HUDEP-2 (cell line): ENCODE measurements at regions not wholly inside any gene's neighbourhood (a gene's known extent, or its start where the extent isn't known, plus 50 kb on each side); places are given as distances from the start of the nearest gene placed in this dataset.

Source experiments
- DNase-seq, 76 experiments: peaks; one replicate each; lab custom pipeline; 2025; ENCODE audit not compliant: unreplicated experiment in 76 of 76; lab: John Stamatoyannopoulos, UW

- no peak for DNase-seq
Observed at GRCh38 chr12:19937161-19937560, 431.2 kb upstream of the PDE3A start.

- no peak for DNase-seq
Observed at GRCh38 chr12:19938031-19938430, 430.3 kb upstream of the PDE3A start.

- DNase-seq = no peak
Observed at GRCh38 chr12:19938491-19938890, 429.8 kb upstream of the PDE3A start.

GRCh38 chr12:19940267-19940666, 428.1 kb upstream of the PDE3A start:
- no peak for DNase-seq

- DNase-seq = no peak
Observed at GRCh38 chr12:19941096-19941495, 427.2 kb upstream of the PDE3A start.

- DNase-seq = no peak
Observed at GRCh38 chr12:19945559-19946435, 422.5 kb upstream of the PDE3A start.

GRCh38 chr12:19946550-19946949, 421.8 kb upstream of the PDE3A start:
- DNase-seq = no peak

- DNase-seq = no peak
Observed at GRCh38 chr12:19947344-19947743, 421.0 kb upstream of the PDE3A start.

- no peak for DNase-seq
Observed at GRCh38 chr12:19951664-19952063, 416.7 kb upstream of the PDE3A start.

GRCh38 chr12:19953734-19954133, 414.6 kb upstream of the PDE3A start:
- no peak for DNase-seq

- DNase-seq = no peak
Observed at GRCh38 chr12:19954163-19954562, 414.2 kb upstream of the PDE3A start.

GRCh38 chr12:19957308-19958125, 410.8 kb upstream of the PDE3A start:
- no peak for DNase-seq

- no peak for DNase-seq
Observed at GRCh38 chr12:19958389-19958788, 409.9 kb upstream of the PDE3A start.

- no peak for DNase-seq
Observed at GRCh38 chr12:19959353-19959752, 409.0 kb upstream of the PDE3A start.

GRCh38 chr12:19960527-19960926, 407.8 kb upstream of the PDE3A start:
- DNase-seq = no peak

- no peak for DNase-seq
Observed at GRCh38 chr12:19962192-19962591, 406.1 kb upstream of the PDE3A start.

GRCh38 chr12:19963972-19964371, 404.4 kb upstream of the PDE3A start:
- no peak for DNase-seq

- DNase-seq = no peak
Observed at GRCh38 chr12:19964549-19964948, 403.8 kb upstream of the PDE3A start.

GRCh38 chr12:19965196-19966038, 402.9 kb upstream of the PDE3A start:
- no peak for DNase-seq

- DNase-seq = no peak
Observed at GRCh38 chr12:19967001-19967400, 401.3 kb upstream of the PDE3A start.

GRCh38 chr12:19967431-19967830, 400.9 kb upstream of the PDE3A start:
- no peak for DNase-seq
